ENCODE measurements at regions not wholly inside any gene's neighbourhood (a gene's known extent, or its start where the extent isn't known, plus 50 kb on each side); places are given as distances from the start of the nearest gene placed in this dataset.

DNA sequence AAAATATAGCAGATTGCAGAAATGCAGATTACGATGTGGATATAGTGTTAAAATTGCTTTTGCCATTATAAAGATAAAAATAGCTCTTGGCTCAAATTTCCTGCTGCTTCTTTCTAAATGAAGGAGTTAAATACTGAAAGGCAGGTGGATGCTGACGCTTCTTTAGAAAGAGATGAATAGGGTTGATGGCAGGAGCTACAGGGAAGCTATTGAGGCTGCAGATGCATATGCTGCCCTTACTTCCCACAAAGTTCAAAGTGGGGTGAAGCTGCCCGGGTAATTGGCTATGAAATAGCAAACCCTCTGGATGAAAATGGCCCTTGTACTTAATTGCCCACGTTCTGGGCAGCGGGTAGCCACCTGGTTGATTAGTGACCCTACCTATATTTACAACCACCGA lies 379.5 kb downstream of the ZIC3 start:
- TF ChIP-seq POLR2AphosphoS5 (IDR thresholded peaks at IDR 0.05; ENCODE audit: low read depth, low read length), result no peak
- no peak for TF ChIP-seq FOXP2 (optimal IDR thresholded peaks at IDR 0.05; ENCODE audit: borderline replicate concordance, extremely low read depth, extremely low read length, insufficient read depth)
- TF ChIP-seq TAF1 (IDR thresholded peaks at IDR 0.05; ENCODE audit: borderline replicate concordance, insufficient read depth, low read length), result no peak
- TF ChIP-seq SIN3A (IDR thresholded peaks at IDR 0.05; ENCODE audit: borderline replicate concordance, insufficient read depth, low read length), result no peak

DNA sequence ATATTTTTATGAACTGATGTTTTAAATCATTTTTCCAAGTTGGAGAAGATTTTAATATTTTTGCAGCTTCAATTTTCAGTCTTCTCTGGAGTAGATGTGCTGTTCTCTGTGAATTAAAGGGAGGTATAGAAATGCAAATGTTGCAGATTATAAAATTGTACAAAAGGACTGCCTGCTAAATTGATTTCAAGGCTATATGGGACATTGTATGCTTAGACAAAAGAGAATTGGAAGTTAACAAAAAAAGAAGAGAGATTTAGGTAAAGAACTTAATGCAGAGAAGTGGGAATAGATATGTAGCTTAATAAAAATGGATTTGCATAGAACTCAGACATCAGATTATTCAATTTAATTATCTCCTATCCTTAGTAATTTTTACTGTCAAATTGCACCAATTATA lies 403.3 kb downstream of the ZIC3 start:
- no peak for TF ChIP-seq POLR2AphosphoS5 (IDR thresholded peaks at IDR 0.05; ENCODE audit: low read depth, low read length)
- no peak for TF ChIP-seq SIN3A (IDR thresholded peaks at IDR 0.05; ENCODE audit: borderline replicate concordance, insufficient read depth, low read length)
- TF ChIP-seq, protein P1, sequence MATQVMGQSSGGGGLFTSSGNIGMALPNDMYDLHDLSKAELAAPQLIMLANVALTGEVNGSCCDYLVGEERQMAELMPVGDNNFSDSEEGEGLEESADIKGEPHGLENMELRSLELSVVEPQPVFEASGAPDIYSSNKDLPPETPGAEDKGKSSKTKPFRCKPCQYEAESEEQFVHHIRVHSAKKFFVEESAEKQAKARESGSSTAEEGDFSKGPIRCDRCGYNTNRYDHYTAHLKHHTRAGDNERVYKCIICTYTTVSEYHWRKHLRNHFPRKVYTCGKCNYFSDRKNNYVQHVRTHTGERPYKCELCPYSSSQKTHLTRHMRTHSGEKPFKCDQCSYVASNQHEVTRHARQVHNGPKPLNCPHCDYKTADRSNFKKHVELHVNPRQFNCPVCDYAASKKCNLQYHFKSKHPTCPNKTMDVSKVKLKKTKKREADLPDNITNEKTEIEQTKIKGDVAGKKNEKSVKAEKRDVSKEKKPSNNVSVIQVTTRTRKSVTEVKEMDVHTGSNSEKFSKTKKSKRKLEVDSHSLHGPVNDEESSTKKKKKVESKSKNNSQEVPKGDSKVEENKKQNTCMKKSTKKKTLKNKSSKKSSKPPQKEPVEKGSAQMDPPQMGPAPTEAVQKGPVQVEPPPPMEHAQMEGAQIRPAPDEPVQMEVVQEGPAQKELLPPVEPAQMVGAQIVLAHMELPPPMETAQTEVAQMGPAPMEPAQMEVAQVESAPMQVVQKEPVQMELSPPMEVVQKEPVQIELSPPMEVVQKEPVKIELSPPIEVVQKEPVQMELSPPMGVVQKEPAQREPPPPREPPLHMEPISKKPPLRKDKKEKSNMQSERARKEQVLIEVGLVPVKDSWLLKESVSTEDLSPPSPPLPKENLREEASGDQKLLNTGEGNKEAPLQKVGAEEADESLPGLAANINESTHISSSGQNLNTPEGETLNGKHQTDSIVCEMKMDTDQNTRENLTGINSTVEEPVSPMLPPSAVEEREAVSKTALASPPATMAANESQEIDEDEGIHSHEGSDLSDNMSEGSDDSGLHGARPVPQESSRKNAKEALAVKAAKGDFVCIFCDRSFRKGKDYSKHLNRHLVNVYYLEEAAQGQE (IDR thresholded peaks at IDR 0.05; ENCODE audit: insufficient read depth in 1 of 2, low read depth in 2 of 2, low read length in 2 of 2), result no peak
- no peak for TF ChIP-seq FOXP2 (optimal IDR thresholded peaks at IDR 0.05; ENCODE audit: borderline replicate concordance, extremely low read depth, extremely low read length, insufficient read depth)
- no peak for TF ChIP-seq TAF1 (IDR thresholded peaks at IDR 0.05; ENCODE audit: borderline replicate concordance, insufficient read depth, low read length)

DNA sequence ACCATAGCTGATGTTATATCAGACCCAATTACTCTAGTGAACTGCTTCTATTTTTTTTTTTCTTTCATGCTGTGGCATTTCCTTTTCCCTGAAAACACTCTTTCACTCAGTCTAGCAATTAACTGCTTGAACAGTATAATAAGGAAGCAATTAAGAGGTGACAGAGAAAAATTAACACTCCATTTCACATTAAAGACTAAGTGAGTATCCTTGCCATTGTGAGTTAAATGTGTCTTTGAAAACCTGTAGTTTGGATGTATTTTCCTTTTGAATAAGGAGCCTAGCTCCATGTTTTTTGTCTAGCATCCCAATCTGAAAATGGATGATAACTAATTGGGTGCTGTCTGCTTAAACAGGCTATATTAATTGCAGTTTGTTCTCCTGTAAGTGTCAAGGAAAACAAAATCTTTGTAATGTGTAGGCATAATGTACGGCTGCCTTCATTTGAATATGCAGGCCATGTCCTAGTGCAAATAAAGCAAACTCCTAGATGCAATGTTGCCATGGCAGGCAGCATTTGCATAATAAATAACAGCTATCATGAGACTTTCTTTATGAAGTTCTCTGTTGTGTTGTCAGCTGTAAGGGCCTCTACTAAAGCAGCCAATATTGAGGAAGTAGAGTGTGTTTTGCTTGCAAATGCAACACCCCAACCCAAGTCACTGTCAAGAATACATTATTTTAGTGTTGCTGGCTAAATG lies 416.7 kb downstream of the ZIC3 start:
- TF ChIP-seq TAF1 (IDR thresholded peaks at IDR 0.05; ENCODE audit: borderline replicate concordance, insufficient read depth, low read length), result no peak
- TF ChIP-seq POLR2AphosphoS5 (IDR thresholded peaks at IDR 0.05; ENCODE audit: low read depth, low read length), result no peak
- TF ChIP-seq SIN3A (IDR thresholded peaks at IDR 0.05; ENCODE audit: borderline replicate concordance, insufficient read depth, low read length), result no peak
- no peak for TF ChIP-seq FOXP2 (optimal IDR thresholded peaks at IDR 0.05; ENCODE audit: borderline replicate concordance, extremely low read depth, extremely low read length, insufficient read depth)
- TF ChIP-seq, protein P1 (IDR thresholded peaks at IDR 0.05; ENCODE audit: insufficient read depth in 1 of 2, low read depth in 2 of 2, low read length in 2 of 2), result no peak

DNA sequence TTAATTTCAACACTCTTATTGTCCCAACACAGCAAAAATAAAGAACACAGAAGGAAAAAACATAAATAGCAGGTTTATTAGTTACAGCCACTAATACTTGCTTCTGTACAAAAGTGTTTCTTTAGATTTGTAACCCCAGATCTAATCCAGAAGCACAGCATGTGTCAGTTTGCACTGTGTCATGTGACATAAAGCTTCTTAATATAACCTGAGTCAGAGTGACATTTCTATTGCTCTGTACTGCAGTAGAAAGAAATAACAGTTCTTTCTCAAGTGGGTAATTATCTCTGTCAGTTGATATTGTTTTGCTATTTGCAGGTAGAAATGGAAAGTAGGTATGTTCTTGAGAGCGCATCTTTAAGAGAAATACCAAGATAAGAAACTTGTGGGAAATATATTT lies 422.5 kb downstream of the ZIC3 start:
- TF ChIP-seq FOXP2 (optimal IDR thresholded peaks at IDR 0.05; ENCODE audit: borderline replicate concordance, extremely low read depth, extremely low read length, insufficient read depth) (no peak), POLR2AphosphoS5 (IDR thresholded peaks at IDR 0.05; ENCODE audit: low read depth, low read length) (no peak), TAF1 (IDR thresholded peaks at IDR 0.05; ENCODE audit: borderline replicate concordance, insufficient read depth, low read length) (no peak), SIN3A (IDR thresholded peaks at IDR 0.05; ENCODE audit: borderline replicate concordance, insufficient read depth, low read length) (no peak)
- TF ChIP-seq, protein P1 (IDR thresholded peaks at IDR 0.05; ENCODE audit: insufficient read depth in 1 of 2, low read depth in 2 of 2, low read length in 2 of 2), result no peak

DNA sequence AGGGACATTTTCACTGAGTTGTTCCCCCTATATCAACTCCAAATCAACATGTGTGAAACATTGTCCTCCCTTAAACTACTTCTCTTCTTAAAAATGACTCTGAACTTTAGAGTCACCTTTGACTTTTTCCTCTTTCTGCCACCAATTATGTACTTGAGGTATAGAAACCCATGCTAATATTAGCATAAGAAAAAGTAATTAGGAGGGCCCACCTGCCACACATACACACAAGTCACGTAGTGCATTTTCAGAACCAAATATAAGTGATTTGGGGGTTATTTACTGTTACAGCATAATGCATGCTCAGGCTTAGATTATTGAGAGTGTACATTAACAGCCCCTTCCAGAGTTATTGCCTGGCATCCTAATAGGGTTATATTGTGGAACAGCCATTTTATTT lies 432.7 kb downstream of the ZIC3 start:
- no peak for TF ChIP-seq SIN3A (IDR thresholded peaks at IDR 0.05; ENCODE audit: borderline replicate concordance, insufficient read depth, low read length)

DNA sequence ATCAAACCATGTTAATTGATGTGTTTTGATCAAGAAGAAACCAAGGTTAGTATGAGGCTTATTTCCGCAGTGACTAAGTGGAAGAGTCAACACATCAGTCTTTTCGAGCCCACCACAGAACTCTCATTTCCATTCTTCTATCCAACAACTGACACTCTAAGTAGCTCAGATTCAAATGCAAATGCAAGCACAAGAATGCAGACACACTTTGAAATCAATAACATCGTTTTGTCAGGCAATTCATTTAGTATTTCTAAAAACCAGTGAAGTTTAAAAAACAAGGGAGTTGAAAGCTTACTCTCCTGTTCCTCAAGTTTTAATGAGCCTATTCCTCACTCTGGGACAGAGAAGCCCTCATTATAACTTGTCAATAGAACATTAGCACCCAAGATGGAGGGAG lies 433.1 kb downstream of the ZIC3 start:
- TF ChIP-seq SIN3A (IDR thresholded peaks at IDR 0.05; ENCODE audit: borderline replicate concordance, insufficient read depth, low read length), result no peak
- TF ChIP-seq FOXP2 (optimal IDR thresholded peaks at IDR 0.05; ENCODE audit: borderline replicate concordance, extremely low read depth, extremely low read length, insufficient read depth), result no peak
- TF ChIP-seq, protein P1 (IDR thresholded peaks at IDR 0.05; ENCODE audit: insufficient read depth in 1 of 2, low read depth in 2 of 2, low read length in 2 of 2), result no peak
- no peak for TF ChIP-seq TAF1 (IDR thresholded peaks at IDR 0.05; ENCODE audit: borderline replicate concordance, insufficient read depth, low read length)
- no peak for TF ChIP-seq POLR2AphosphoS5 (IDR thresholded peaks at IDR 0.05; ENCODE audit: low read depth, low read length)

Measured in PFSK-1 (cell line).